Gastrocnemius medialis (tissue), 4 donors: ENCODE measurements at regions not wholly inside any gene's neighbourhood (a gene's known extent, or its start where the extent isn't known, plus 50 kb on each side); places are given as distances from the start of the nearest gene placed in this dataset.

Experiments used
- POLR2A ChIP-seq, 2 donors: fragments of 450-650 bp; IDR thresholded peaks; one replicate each; pipeline ENCODE4 v1.6.1; 2017; ENCODE audit warnings: antibody characterized with exemption in 2 of 2, mild to moderate bottlenecking in 2 of 2, moderate library complexity in 2 of 2
- TF ChIP-seq, protein P1 (sequence below), 5 experiments: fragments of 450-650 bp in 3 of 5; fragments of 200-600 bp in 2 of 5; sonication (generic) in 2 of 5; IDR thresholded peaks in 4 of 5; conservative IDR thresholded peaks in 1 of 5; 1 replicate in 4 of 5; 2 replicates in 1 of 5; pipeline ENCODE4 v1.5.1; 2016 to 2019; ENCODE audit warnings: antibody characterized with exemption in 5 of 5, mild to moderate bottlenecking in 3 of 5, moderate library complexity in 3 of 5

DNA sequence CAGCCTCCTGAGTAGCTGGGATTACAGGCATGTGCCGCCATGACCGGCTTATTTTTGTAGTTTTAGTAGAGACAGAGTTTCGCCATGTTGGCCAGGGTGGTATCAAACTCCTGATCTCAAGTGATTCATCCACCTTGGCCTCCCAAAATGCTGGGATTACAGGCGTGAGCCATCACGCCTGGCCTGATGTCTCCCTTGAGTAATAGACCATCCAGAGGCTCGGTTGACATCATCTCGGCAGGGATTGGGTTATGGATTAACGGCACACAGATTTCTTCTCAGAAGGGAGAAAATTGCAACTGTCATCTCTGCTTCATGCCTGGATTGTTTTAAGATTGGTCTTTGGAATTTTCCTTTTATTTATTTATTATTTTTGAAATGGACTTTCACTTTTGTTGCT lies 239.2 kb upstream of the LARGE1 start:
- TF ChIP-seq, protein P1, sequence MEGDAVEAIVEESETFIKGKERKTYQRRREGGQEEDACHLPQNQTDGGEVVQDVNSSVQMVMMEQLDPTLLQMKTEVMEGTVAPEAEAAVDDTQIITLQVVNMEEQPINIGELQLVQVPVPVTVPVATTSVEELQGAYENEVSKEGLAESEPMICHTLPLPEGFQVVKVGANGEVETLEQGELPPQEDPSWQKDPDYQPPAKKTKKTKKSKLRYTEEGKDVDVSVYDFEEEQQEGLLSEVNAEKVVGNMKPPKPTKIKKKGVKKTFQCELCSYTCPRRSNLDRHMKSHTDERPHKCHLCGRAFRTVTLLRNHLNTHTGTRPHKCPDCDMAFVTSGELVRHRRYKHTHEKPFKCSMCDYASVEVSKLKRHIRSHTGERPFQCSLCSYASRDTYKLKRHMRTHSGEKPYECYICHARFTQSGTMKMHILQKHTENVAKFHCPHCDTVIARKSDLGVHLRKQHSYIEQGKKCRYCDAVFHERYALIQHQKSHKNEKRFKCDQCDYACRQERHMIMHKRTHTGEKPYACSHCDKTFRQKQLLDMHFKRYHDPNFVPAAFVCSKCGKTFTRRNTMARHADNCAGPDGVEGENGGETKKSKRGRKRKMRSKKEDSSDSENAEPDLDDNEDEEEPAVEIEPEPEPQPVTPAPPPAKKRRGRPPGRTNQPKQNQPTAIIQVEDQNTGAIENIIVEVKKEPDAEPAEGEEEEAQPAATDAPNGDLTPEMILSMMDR (IDR thresholded peaks at IDR 0.05 in 4 of 5, conservative IDR thresholded peaks at IDR 0.05 in 1 of 5), result no peak
- TF ChIP-seq POLR2A (IDR thresholded peaks at IDR 0.05), result no peak
